Neural progenitor cell (in vitro differentiated cells): ENCODE measurements at regions not wholly inside any gene's neighbourhood (a gene's known extent, or its start where the extent isn't known, plus 50 kb on each side); places are given as distances from the start of the nearest gene placed in this dataset.

Experiments used
- CTCF ChIP-seq: fragments of 200-600 bp; sonication (generic); IDR thresholded peaks from 2 replicates; pipeline ENCODE4 v1.5.1; 2017; ENCODE audit warnings: antibody characterized with exemption, mild to moderate bottlenecking
- EZH2 ChIP-seq: fragments of 200-600 bp; sonication (generic); IDR thresholded peaks from 2 replicates; pipeline ENCODE4 v1.6.1; 2017; ENCODE audit warnings: antibody characterized with exemption, mild to moderate bottlenecking, moderate library complexity

- TF ChIP-seq CTCF (no peak), EZH2 (no peak)
Observed at GRCh38 chr13:107271227-107271626, 703.3 kb upstream of the ARGLU1 start.
